HEK293 (cell line): ENCODE measurements at regions not wholly inside any gene's neighbourhood (a gene's known extent, or its start where the extent isn't known, plus 50 kb on each side); places are given as distances from the start of the nearest gene placed in this dataset.

ENCODE experiments used
- CTCF ChIP-seq: fragments of 450-650 bp; formaldehyde crosslinking; IDR thresholded peaks from 2 replicates; pipeline ENCODE4 v1.5.1; 2016; ENCODE audit warnings: missing biosample characterization, missing genetic modification characterization
- KLF8 ChIP-seq: fragments of 450-650 bp; formaldehyde crosslinking; IDR thresholded peaks from 2 replicates; pipeline ENCODE4 v1.5.1; 2016; ENCODE audit warnings: missing biosample characterization, missing genetic modification characterization
- ZNF169 ChIP-seq: fragments of 450-650 bp; formaldehyde crosslinking; IDR thresholded peaks from 2 replicates; pipeline ENCODE4 v1.5.1; 2016; ENCODE audit warnings: missing biosample characterization, missing genetic modification characterization

- TF ChIP-seq CTCF (tag by site-specific recombination) (no peak), KLF8 (tag by site-specific recombination) (no peak), ZNF169 (no peak)
Observed at GRCh38 chr4:180261346-180261745, 1981.9 kb upstream of the TENM3 start.
